ENCODE measurements at regions not wholly inside any gene's neighbourhood (a gene's known extent, or its start where the extent isn't known, plus 50 kb on each side); places are given as distances from the start of the nearest gene placed in this dataset.

GRCh38 chr20:58130156-58130555 lies 98.3 kb downstream of the ANKRD60 start:
- TF ChIP-seq, protein P1, sequence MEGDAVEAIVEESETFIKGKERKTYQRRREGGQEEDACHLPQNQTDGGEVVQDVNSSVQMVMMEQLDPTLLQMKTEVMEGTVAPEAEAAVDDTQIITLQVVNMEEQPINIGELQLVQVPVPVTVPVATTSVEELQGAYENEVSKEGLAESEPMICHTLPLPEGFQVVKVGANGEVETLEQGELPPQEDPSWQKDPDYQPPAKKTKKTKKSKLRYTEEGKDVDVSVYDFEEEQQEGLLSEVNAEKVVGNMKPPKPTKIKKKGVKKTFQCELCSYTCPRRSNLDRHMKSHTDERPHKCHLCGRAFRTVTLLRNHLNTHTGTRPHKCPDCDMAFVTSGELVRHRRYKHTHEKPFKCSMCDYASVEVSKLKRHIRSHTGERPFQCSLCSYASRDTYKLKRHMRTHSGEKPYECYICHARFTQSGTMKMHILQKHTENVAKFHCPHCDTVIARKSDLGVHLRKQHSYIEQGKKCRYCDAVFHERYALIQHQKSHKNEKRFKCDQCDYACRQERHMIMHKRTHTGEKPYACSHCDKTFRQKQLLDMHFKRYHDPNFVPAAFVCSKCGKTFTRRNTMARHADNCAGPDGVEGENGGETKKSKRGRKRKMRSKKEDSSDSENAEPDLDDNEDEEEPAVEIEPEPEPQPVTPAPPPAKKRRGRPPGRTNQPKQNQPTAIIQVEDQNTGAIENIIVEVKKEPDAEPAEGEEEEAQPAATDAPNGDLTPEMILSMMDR (IDR thresholded peaks at IDR 0.05; ENCODE audit: insufficient read depth, low read length, poor library complexity, severe bottlenecking) = no peak
- TF ChIP-seq EZH2phosphoT487 (conservative IDR thresholded peaks at IDR 0.05; ENCODE audit: low read length) = no peak
